ENCODE measurements at regions not wholly inside any gene's neighbourhood (a gene's known extent, or its start where the extent isn't known, plus 50 kb on each side); places are given as distances from the start of the nearest gene placed in this dataset.
"Not testable (repeated sequence)": the region's sequence is repeated elsewhere in the genome, so short reads cannot be mapped to it uniquely, and the experiment has no call there.

DNA sequence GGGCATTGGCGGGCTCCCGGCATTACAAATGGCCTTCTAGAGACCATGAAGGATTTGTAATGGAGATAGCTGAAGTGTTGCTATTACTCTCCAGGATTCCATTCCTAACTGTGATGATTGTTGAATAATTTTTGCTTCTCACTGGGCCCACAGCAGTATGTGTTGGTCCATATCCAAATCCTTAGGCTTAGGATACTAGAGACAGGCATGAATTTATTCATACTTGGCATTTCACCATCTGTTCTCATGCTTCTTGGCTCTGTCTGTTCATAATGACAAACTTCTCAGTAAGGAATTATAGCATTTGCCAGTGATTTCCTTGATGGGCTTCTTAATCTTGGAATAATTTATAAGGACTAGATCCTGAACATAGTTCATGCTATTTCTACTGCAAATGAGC is 832.9 kb downstream of the C12orf50 start:
- no peak for TF ChIP-seq JUND (IDR thresholded peaks at IDR 0.05; ENCODE audit: low read depth)
- no peak for DNase-seq (ENCODE audit: low read depth in 1 of 2, low spot score in 1 of 2)
- in situ Hi-C loops (cut with HindIII; ENCODE audit: low pct_unique_long_range_greater_than_20kb, low sequenced_read_pairs) = no loop called here

DNA sequence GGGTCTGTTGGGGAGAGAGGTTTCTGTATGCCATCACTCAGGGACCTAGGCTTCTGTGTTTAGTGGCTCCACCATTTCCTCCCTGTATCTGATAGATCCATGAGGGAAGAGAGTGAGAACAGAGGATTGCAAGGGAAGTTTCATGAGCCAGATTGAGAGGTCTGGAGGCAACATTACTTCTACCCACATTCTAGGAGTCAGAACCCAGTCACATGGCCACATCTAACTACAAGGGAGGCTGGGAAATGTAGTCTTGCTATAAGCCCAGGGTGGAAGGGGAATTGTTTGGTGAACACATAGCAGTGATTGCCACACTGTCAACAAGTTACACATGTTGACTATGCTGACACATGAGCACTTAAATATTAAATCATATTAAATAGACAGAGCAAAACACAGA is 834.8 kb downstream of the C12orf50 start:
- in situ Hi-C loops (cut with HindIII; ENCODE audit: low pct_unique_long_range_greater_than_20kb, low sequenced_read_pairs); DNase-seq (ENCODE audit: low read depth in 1 of 2, low spot score in 1 of 2): not testable (repeated sequence)

DNA sequence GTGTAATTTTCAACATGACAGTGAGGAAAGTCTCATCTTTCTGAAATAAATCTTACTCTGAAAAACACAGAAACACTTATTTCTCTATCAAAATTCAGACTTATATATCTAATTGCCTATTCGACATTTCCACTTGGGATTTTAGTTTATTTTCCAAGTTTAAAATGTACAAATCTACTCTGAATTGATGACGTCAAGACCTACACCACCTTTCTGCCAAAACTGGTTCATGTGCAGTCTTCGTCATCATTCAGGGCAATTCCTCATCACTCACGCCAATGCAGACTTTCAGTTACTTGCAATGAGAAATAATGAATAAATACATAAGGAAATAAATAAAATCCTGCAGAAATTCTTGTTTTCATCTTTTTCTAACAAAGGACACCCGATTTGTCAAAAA is 843.8 kb downstream of the C12orf50 start:
- in situ Hi-C loops (cut with HindIII; ENCODE audit: low pct_unique_long_range_greater_than_20kb, low sequenced_read_pairs) = no loop called here
- TF ChIP-seq JUND (IDR thresholded peaks at IDR 0.05; ENCODE audit: low read depth) = no peak
- no peak for DNase-seq (ENCODE audit: low read depth in 1 of 2, low spot score in 1 of 2)

DNA sequence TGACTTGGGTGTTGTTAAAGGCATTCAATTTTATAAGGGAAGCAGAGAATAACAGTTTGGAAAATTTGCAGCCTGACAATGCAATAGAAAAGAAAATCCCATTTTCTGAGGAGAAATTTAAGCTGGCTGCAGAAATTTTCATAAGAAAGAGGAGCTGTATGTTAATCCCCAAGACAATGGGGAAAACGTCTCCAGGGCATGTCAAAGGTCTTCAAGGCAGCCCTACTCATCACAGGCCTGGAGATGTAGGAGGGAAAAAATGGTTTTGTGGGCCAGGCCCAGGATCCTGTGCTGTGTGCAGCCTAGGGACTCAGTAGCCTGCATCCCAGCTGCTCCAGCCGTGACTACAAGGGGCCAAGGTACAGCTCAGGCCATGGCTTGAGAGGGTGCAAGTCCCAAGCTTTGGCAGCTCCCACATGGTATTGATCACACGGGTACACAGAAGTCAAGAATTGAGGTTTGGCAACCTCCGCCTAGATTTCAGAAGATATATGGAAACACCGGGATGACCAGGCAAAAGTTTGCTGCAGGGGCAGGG is 846.4 kb downstream of the C12orf50 start:
- DNase-seq (ENCODE audit: low read depth in 1 of 2, low spot score in 1 of 2) = no peak
- no peak for TF ChIP-seq JUND (IDR thresholded peaks at IDR 0.05; ENCODE audit: low read depth)
- in situ Hi-C loops (cut with HindIII; ENCODE audit: low pct_unique_long_range_greater_than_20kb, low sequenced_read_pairs) = no loop called here

DNA sequence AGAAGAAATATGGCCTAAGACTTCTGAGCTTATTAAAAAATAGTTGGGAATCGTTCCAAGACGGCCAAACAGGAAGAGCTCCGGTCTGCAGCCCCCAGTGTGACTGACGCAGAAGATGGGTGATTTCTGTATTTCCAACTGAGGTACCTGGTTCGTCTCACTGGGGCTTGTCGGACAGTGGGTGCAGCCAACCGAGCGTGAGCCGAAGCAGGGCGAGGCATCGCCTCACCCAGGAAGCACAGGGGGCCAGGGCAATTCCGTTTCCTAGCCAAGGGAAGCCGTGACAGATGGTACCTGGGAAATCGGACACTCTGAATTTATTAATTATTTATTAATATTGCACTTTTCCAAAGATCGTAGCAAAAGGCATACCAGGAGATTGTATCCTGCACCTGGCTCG is 857.8 kb downstream of the C12orf50 start:
- no peak for TF ChIP-seq JUND (IDR thresholded peaks at IDR 0.05; ENCODE audit: low read depth)
- in situ Hi-C loops (cut with HindIII; ENCODE audit: low pct_unique_long_range_greater_than_20kb, low sequenced_read_pairs) = no loop called here
- DNase-seq (ENCODE audit: low read depth in 1 of 2, low spot score in 1 of 2) = no peak

DNA sequence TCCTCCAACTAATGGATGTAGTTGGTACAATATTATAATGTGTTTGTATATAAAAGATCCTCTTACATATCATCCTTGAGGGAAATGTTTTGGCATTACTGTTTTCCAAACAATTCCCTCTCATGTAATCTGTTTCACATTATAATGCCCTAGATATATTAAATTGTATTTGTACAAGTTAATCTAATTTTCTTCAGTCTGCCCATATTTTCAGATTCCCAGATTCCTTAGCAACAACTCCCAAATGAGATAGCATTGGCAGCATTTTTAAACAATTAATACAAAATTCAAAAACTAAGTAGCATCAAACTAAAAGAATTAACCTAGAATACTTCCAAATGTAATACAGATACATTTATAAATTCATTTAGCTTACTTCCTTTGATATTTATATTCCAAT is 860.2 kb downstream of the C12orf50 start:
- in situ Hi-C loops (cut with HindIII; ENCODE audit: low pct_unique_long_range_greater_than_20kb, low sequenced_read_pairs) = no loop called here

DNA sequence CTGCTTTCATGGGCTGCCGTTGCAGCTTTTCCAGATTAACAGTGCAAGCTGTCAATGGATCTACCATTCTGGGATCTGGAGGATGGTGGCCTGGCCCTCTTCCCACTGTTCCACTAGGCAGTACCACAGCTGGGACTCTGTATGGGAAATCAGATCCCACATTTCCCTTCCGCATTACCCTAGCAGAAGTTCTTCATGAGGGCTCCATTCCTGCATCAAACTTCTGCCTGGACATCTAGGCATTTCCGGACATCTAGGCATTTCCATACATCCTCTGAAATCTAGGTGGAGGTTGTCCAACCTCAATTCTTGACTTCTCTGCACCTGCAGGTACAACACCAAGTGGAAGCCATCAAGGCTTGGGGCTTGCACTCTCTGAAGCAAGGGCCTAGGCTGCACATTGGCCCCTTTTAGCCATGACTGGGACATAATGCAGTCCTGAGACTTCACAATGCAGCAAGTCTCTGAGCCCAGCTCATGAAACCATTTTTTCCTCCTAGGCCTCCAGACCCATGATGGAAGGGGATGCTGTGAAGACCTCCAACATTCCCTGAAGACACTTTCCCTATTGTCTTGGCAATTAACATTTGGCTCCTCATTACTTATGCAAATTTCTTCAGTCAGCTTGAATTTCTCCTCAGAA is 863.3 kb downstream of the C12orf50 start:
- peak in 1 of 2 experiments; percentile 16 for DNase-seq (ENCODE audit: low read depth in 1 of 2, low spot score in 1 of 2)
- in situ Hi-C loops (cut with HindIII; ENCODE audit: low pct_unique_long_range_greater_than_20kb, low sequenced_read_pairs) = no loop called here
- TF ChIP-seq JUND (IDR thresholded peaks at IDR 0.05; ENCODE audit: low read depth) = no peak

More for the DNA sequence above, 860.2 kb downstream of the C12orf50 start:
- DNase-seq (ENCODE audit: low read depth in 1 of 2, low spot score in 1 of 2) = no peak
- TF ChIP-seq JUND (IDR thresholded peaks at IDR 0.05; ENCODE audit: low read depth) = no peak

DNA sequence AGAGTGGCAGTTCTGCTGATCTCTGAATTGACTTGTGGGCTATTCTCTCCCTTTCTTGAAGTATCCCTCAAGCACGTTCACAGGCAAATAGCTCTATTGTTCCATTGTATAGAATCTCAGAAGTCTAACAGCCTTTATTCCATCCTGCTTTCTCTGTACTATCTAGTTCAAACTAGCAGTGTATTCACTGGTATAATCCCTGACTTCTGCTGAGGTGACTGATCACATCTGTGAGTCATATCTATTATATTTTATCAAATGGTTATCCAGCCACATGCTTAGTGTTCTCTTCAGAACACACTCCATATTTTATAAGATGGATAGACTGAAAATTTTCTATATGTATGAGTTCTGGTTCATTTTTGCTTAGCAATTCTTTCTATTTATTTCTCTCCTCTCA is 866.1 kb downstream of the C12orf50 start:
- TF ChIP-seq JUND (IDR thresholded peaks at IDR 0.05; ENCODE audit: low read depth) = no peak
- in situ Hi-C loops (cut with HindIII; ENCODE audit: low pct_unique_long_range_greater_than_20kb, low sequenced_read_pairs) = no loop called here
- no peak for DNase-seq (ENCODE audit: low read depth in 1 of 2, low spot score in 1 of 2)

DNA sequence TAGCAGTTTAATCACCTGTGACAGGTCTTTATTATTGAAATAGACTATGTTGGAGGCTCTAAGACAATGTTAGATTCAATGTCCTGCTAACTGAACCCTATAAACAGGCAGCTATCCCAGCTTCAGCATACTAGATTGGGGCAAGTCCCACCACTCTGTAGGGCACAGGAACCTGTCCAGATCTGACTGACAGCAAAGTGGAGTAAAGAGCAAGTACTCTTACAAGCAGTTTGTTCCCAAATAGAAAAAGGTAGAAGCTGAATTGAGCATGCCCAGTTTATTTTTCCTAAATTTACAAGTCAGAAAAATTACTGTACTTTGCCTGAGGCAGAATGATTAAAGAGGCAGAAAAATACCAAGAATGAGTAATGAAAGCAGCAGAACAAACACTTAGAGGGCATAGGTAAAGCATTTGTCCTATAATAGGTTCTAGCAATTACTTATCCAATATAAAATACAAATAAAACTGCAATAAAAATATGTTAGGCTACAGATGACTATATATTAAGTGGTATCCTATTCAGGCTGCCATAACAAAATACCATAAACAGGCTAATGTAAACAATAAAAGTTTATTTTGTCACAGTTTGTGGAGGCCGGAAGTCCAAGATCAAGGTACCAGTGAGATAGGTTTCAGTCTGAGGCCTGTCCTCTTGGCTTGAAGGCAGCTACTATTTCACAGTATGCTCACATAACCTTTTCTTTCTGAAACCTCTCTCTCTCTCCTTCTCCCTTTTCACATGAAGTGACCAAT is 868.2 kb downstream of the C12orf50 start:
- no peak for DNase-seq (ENCODE audit: low read depth in 1 of 2, low spot score in 1 of 2)
- in situ Hi-C loops (cut with HindIII; ENCODE audit: low pct_unique_long_range_greater_than_20kb, low sequenced_read_pairs) = no loop called here
- TF ChIP-seq JUND (IDR thresholded peaks at IDR 0.05; ENCODE audit: low read depth) = no peak

DNA sequence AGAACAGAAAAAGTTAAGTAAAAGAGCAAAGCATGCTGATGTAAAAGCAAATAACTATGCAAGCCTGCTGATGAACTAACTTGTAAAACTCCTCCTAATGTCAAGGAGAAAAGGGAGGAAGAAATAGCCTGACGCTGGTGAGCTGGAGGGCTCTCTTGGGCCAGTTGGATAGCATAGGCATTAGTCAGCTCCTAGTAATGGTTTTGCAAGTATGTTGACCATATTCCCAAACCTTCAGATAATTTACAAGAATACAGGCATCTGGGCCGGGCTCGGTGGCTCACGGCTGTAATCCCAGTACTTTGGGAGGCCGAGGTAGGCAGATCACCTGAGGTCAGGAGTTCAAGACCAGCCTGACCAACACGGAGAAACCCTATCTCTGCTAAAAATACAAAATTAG is 871.4 kb downstream of the C12orf50 start:
- no peak for TF ChIP-seq JUND (IDR thresholded peaks at IDR 0.05; ENCODE audit: low read depth)
- in situ Hi-C loops (cut with HindIII; ENCODE audit: low pct_unique_long_range_greater_than_20kb, low sequenced_read_pairs) = no loop called here
- DNase-seq (ENCODE audit: low read depth in 1 of 2, low spot score in 1 of 2) = no peak

DNA sequence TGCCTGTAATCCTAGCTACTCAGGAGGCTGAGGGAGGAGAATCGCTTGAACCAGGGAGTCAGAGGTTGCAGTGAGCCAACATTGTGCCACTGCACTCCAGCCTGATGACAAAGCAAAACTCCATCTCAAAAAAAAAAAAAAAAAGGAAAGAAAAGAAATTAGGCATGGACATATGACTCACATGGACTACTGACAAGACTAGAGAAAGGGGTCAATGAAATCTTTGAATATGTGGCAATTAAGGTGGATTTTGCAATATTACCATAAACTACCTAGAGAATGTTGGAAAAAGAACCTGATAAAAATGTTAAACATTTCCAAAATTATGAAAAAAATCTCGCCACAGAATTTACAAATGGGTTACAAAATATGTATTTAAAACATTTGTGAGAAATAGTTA is 873.6 kb downstream of the C12orf50 start:
- in situ Hi-C loops (cut with HindIII; ENCODE audit: low pct_unique_long_range_greater_than_20kb, low sequenced_read_pairs) = no loop called here
- no peak for DNase-seq (ENCODE audit: low read depth in 1 of 2, low spot score in 1 of 2)
- TF ChIP-seq JUND (IDR thresholded peaks at IDR 0.05; ENCODE audit: low read depth) = no peak

DNA sequence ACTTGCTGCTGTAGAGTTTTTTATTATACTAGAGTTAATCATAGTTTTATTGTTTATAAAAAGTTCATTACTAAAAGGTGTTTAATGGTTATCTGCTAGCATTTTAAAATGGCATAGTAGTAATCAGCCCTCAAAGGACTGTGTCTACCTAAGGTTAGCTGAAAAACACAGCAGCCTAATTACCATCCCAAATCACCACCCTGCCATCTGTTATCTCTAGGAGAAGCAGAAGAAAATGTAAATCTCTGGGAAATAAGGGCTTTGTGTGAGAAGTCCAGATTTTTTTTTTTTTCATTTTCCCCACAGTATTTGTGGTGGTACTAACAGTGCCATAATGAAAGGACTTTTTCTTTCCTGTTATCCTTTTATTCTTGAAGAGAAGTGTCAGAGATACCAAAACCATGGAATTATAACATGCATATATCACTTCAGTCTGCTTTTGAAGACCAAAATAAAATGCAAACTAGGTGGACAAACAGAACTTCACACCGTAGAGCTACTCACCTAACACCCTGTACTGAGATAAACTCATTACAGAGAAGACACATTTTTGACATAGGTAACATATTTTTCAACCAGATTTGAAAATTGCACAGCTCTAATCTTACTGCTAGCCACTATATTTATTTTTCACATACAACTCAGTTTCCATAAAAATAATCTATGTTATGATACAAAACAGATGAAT is 876.2 kb downstream of the C12orf50 start:
- DNase-seq (ENCODE audit: low read depth in 1 of 2, low spot score in 1 of 2) = no peak
- no peak for TF ChIP-seq JUND (IDR thresholded peaks at IDR 0.05; ENCODE audit: low read depth)
- in situ Hi-C loops (cut with HindIII; ENCODE audit: low pct_unique_long_range_greater_than_20kb, low sequenced_read_pairs) = no loop called here

DNA sequence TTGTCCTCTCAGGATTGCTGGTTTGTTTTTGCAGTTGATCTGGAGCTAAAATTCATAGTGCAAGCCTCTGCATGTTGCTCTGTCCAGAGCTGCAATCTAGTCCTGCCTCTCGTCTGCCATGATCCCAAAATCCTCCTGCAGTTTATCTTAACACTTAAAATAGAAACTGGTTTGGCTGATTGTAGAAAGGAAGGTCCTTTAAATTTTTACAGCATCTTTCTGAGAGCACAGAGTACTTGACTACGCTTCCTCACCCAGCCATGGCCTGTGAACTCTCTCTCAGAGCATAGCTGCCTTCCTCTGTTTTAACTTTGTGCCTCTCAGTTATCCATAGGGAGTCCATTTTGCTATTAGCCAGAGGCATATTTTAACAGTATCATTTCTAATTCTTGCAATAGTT is 877.1 kb downstream of the C12orf50 start:
- DNase-seq (ENCODE audit: low read depth in 1 of 2, low spot score in 1 of 2) = no peak
- TF ChIP-seq JUND (IDR thresholded peaks at IDR 0.05; ENCODE audit: low read depth) = no peak
- in situ Hi-C loops (cut with HindIII; ENCODE audit: low pct_unique_long_range_greater_than_20kb, low sequenced_read_pairs) = no loop called here
